K562 (cell line): ENCODE measurements at regions not wholly inside any gene's neighbourhood (a gene's known extent, or its start where the extent isn't known, plus 50 kb on each side); places are given as distances from the start of the nearest gene placed in this dataset.

ENCODE experiments used
- GABPA ChIP-seq: fragments of 200-800 bp; sonication (Bioruptor generic); conservative IDR thresholded peaks from 2 replicates; pipeline ENCODE4 v1.6.1; 2016; ENCODE audit warnings: low read depth, missing genetic modification characterization, missing compliant biosample characterization
- HDGF ChIP-seq: fragments of 450-650 bp; IDR thresholded peaks from 2 replicates; pipeline ENCODE4 v1.6.1; 2016
- STAT5B ChIP-seq: fragments of 250-450 bp; sonication (Bioruptor Pico); IDR thresholded peaks from 2 replicates; pipeline ENCODE4 v1.8.0; 2021; ENCODE audit warnings: mild to moderate bottlenecking, inconsistent platforms
- ZNF282 ChIP-seq: sonication (generic); formaldehyde crosslinking; IDR thresholded peaks from 2 replicates; pipeline ENCODE4 v1.8.1; 2023; ENCODE audit warnings: missing genetic modification reagents
- TF ChIP-seq, protein P1 (sequence below), 3 experiments: IDR thresholded peaks in 2 of 3; conservative IDR thresholded peaks in 1 of 3; 2 replicates each; pipeline ENCODE4 v1.5.1; 2011 to 2012; ENCODE audit warnings: low read length in 3 of 3, mild to moderate bottlenecking in 3 of 3, control low read depth in 2 of 3, improper control_type of control experiment in 1 of 3, inconsistent platforms in 1 of 3, low read depth in 1 of 3, mixed read lengths in 1 of 3, moderate library complexity in 1 of 3; ENCODE audit not compliant: insufficient read depth in 2 of 3

DNA sequence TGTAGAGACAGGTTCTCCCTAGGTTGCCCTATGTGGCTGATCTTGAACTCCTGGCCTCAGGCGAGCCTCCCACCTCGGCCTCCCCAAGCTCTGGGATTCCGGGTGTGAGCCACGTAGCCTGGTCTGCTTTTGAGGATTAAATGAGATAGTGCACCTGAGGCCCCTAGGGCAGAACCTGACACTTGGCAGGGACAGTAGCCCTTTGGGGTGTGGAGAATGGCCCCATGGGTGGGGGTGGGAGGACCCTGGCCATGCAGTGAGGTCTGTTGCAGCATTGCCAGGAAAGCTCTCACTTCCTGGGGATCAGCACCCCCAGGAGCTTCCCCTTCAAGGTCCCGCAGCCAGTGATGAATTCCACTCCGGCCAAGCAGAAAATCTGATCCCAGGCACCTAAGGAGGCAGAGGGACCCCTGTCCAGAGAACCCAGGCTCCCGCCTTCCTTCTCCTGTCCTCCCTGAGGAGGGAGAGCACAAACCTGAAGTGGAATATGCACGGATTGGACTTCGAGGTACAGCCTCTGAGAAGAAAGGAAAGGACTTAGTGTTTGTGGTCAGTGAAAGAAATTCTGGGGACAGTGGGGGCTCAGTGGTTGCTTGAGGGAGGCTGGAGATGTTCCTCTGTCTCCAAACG, 73.9 kb upstream of the UNC5A start:
- no peak for TF ChIP-seq GABPA (tag)
- TF ChIP-seq, protein P1, sequence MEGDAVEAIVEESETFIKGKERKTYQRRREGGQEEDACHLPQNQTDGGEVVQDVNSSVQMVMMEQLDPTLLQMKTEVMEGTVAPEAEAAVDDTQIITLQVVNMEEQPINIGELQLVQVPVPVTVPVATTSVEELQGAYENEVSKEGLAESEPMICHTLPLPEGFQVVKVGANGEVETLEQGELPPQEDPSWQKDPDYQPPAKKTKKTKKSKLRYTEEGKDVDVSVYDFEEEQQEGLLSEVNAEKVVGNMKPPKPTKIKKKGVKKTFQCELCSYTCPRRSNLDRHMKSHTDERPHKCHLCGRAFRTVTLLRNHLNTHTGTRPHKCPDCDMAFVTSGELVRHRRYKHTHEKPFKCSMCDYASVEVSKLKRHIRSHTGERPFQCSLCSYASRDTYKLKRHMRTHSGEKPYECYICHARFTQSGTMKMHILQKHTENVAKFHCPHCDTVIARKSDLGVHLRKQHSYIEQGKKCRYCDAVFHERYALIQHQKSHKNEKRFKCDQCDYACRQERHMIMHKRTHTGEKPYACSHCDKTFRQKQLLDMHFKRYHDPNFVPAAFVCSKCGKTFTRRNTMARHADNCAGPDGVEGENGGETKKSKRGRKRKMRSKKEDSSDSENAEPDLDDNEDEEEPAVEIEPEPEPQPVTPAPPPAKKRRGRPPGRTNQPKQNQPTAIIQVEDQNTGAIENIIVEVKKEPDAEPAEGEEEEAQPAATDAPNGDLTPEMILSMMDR (IDR thresholded peaks at IDR 0.05 in 2 of 3, conservative IDR thresholded peaks at IDR 0.05 in 1 of 3; ENCODE audit: insufficient read depth in 2 of 3, low read depth in 1 of 3, low read length in 3 of 3), result no peak
- no peak for TF ChIP-seq ZNF282 (CRISPR knock-in tag)
- no peak for TF ChIP-seq STAT5B
- no peak for TF ChIP-seq HDGF
